K562 (cell line): ENCODE measurements at regions not wholly inside any gene's neighbourhood (a gene's known extent, or its start where the extent isn't known, plus 50 kb on each side); places are given as distances from the start of the nearest gene placed in this dataset.

Experiments
- ATAC-seq: fragments of 200-7000 bp; cut with Tn5 transposase; 3 replicates; pipeline ENCODE4 v1.9.1; 2020; ENCODE audit warnings: moderate library complexity
- BruUV-seq: library from RNA; stranded (reverse); fragments of 400-500 nt; replicated peaks from 2 replicates; lab custom pipeline; 2021; lab: Mats Ljungman, UMichigan
- CTCF ChIA-PET: fragments of 300-600 bp; formaldehyde crosslinking; extraction: SDS; loops from one replicate; lab custom pipeline; 2021; ENCODE audit warnings: low intra/inter-chr PET ratio; lab: Yijun Ruan, JAX
- POLR2A ChIA-PET: fragments of 300-600, 350-650 bp; sonication (Branson Sonifier 250); formaldehyde crosslinking; extraction: SDS; loops from one replicate; lab custom pipeline; 2021; ENCODE audit warnings: antibody characterized with exemption, inconsistent platforms; lab: Yijun Ruan, JAX
- DNase-seq, 4 experiments: peaks; one replicate each; pipeline versions ENCODE4 v3.0.0 to v3.0.0-alpha.2; 2011 to 2018; ENCODE audit warnings: low spot score in 3 of 4, mixed read lengths in 3 of 4; ENCODE audit errors: extremely low read depth in 1 of 4
- FAIRE-seq: peaks from 2 replicates; lab custom pipeline; 2011; peaks lifted over from hg19 to GRCh38; lab: Jason Lieb, UNC
- H2AFZ ChIP-seq: 2 replicates; pipeline ENCODE4 v1.6.0; 2011; ENCODE audit warnings: low read depth, low read length, control low read depth, inconsistent platforms
- H3K27ac ChIP-seq: fragments of 200-600 bp; 3 replicates; pipeline ENCODE4 v1.8.0; 2011; ENCODE audit warnings: low read depth, mild to moderate bottlenecking, control low read depth, inconsistent platforms, low read length, moderate library complexity, mixed read lengths; ENCODE audit errors: extremely low read depth
- H3K27me3 ChIP-seq, 2 experiments: fragments of 300-600 bp in 1 of 2; 2 replicates in 1 of 2; 3 replicates in 1 of 2; pipeline versions ENCODE4 v1.6.0 to v1.8.0; 2011; ENCODE audit warnings: inconsistent platforms in 2 of 2, low read length in 2 of 2, mild to moderate bottlenecking in 1 of 2, mixed read lengths in 1 of 2, moderate library complexity in 1 of 2; ENCODE audit not compliant: control insufficient read depth in 2 of 2, insufficient read depth in 2 of 2
- H3K36me3 ChIP-seq: fragments of 300-600 bp; 3 replicates; pipeline ENCODE4 v1.8.0; 2011; ENCODE audit warnings: mild to moderate bottlenecking, low read length, inconsistent platforms; ENCODE audit not compliant: control insufficient read depth, insufficient read depth
- H3K4me1 ChIP-seq, 2 experiments: fragments of 200-600 bp in 1 of 2; replicated peaks in 1 of 2; 2 replicates in 1 of 2; 3 replicates in 1 of 2; pipeline versions ENCODE4 v1.5.1 to v1.8.0; 2011; ENCODE audit warnings: inconsistent platforms in 2 of 2, low read length in 2 of 2, mild to moderate bottlenecking in 1 of 2, mixed read lengths in 1 of 2, moderate library complexity in 1 of 2; ENCODE audit not compliant: control insufficient read depth in 2 of 2, insufficient read depth in 2 of 2
- H3K4me2 ChIP-seq: 2 replicates; pipeline ENCODE4 v1.6.1; 2011; ENCODE audit warnings: low read length, control low read depth, inconsistent platforms, mixed read lengths; ENCODE audit not compliant: insufficient read depth
- H3K4me3 ChIP-seq: fragments of 200-600 bp; sonication (generic), shearing (Covaris generic); 2 replicates; pipeline ENCODE4 v1.5.1; 2016; ENCODE audit warnings: control low read depth, inconsistent platforms
- H3K79me2 ChIP-seq: fragments of 200-600 bp; 3 replicates; pipeline ENCODE4 v1.8.0; 2011; ENCODE audit warnings: low read length, inconsistent platforms; ENCODE audit not compliant: control insufficient read depth, insufficient read depth
- H3K9ac ChIP-seq, 2 experiments: 2 replicates each; pipeline versions ENCODE4 v1.6.0 to v1.6.1; 2011; ENCODE audit warnings: low read depth in 2 of 2, low read length in 2 of 2, control low read depth in 1 of 2, inconsistent platforms in 1 of 2, mild to moderate bottlenecking in 1 of 2, mixed read lengths in 1 of 2; ENCODE audit not compliant: insufficient read depth in 1 of 2
- H3K9me1 ChIP-seq: one replicate; pipeline ENCODE4 v1.6.0; 2011; ENCODE audit warnings: inconsistent platforms, mild to moderate bottlenecking, low read length, moderate library complexity; ENCODE audit not compliant: control insufficient read depth, insufficient read depth
- H3K9me3 ChIP-seq: replicated peaks from 2 replicates; pipeline ENCODE4 v1.5.1; 2011; ENCODE audit warnings: low read depth, low read length, inconsistent platforms; ENCODE audit not compliant: control insufficient read depth, insufficient read depth
- H4K20me1 ChIP-seq: replicated peaks from 2 replicates; pipeline ENCODE4 v1.6.1; 2011; ENCODE audit warnings: low read length, inconsistent platforms, mixed read lengths; ENCODE audit not compliant: control insufficient read depth, insufficient read depth
- BMI1 ChIP-seq: fragments of 150-350 bp; IDR thresholded peaks from 2 replicates; pipeline ENCODE4 v1.6.1; 2014; ENCODE audit warnings: low read length
- CUX1 ChIP-seq: fragments of 200-800 bp; sonication (Bioruptor generic); IDR thresholded peaks from 2 replicates; pipeline ENCODE4 v1.6.1; 2016; ENCODE audit warnings: missing genetic modification characterization, missing compliant biosample characterization
- MAFF ChIP-seq: IDR thresholded peaks from 2 replicates; pipeline ENCODE4 v1.6.1; 2012; ENCODE audit warnings: low read length, improper control_type of control experiment
- WGBS: fragments of 100-300 bp; shearing (Covaris generic); methylation state at CpG from one replicate; pipeline ENCODE4 v1.1.6; 2016; ENCODE audit warnings: low coverage, mixed read lengths; ENCODE audit not compliant: insufficient coverage; ENCODE audit errors: missing lambda C conversion rate; 5-methylcytosine and 5-hydroxymethylcytosine counted together
- in situ Hi-C: fragments of 300-500 bp; cut with MboI; formaldehyde crosslinking; loops from 4 replicates; pipeline ENCODE4 v1.15.0; 2018; ENCODE audit warnings: inconsistent platforms, mixed read lengths
- intact Hi-C: fragments of 100-400 bp; cut with micrococcal nuclease; formaldehyde crosslinking; loops from 2 replicates; pipeline ENCODE4 v1.14.2; 2022

DNA sequence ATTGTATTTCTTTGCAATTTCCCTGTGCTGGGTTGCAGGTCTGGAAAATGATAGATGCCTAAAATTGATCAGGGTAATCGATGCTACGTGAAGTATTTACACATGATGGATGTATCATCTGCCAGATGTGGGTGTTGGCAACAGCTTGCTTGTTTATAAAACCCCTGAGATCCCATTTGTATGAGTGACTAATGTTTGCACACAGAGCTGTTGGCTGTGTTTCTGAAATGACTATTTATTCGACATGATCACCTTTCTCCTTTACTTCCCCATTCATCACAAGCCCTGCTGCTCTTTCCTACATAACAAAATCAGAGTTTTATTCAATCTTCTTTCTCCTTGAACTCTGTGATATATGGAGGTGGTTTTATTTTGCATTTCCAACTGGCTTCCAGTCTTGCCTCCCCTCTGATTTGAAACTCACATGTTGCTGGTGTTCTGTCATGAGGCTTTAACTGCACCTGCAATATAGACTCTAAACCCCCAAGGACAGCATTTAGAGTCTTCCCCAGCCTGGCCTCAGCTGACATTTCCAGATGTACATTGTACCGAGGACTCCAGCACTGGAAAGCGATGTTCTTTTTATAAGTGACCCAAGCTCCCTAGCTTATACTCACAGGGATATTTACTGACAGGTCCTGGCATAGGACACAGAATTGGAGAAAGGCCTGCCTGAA is 50.7 kb upstream of the SHB start:
- Histone ChIP-seq H3K27ac (no peak overlapping the region), H3K9ac (no peak overlapping the region), H4K20me1 (no peaks in the 10 kb centered on the region; the same call in 1 of the 2 replicates), H3K27me3 (peaks cover 16 to 38% of the 10 kb centered on the region in 2 experiments; a peak in 4 of 5 replicates), H2AFZ (no peak overlapping the region), H3K4me2 (no peak overlapping the region), H3K79me2 (no peaks in the 10 kb centered on the region), H3K4me3 (no peak overlapping the region), H3K9me1 (no peaks in the 10 kb centered on the region), H3K9me3 (no peaks in the 10 kb centered on the region), H3K36me3 (no peaks in the 10 kb centered on the region), H3K4me1 (0 out of 5 replicates have a peak, but pooled peaks cover 0 to 4% of the 10 kb centered on the region in 2 experiments)
- in situ Hi-C loops (no loop called here), intact Hi-C loops (loop anchor here (5.0 kb wide), 1 partner anchor 38 kb away; no protein-coding TSS in a partner anchor)
- ChIA-PET POLR2A (no interaction called here), CTCF (interaction anchor here (0.6 kb wide), 1 partner anchor 127 kb away, joined by 3 read pairs; no protein-coding TSS in a partner anchor)
- FAIRE-seq (peak; percentile 37), DNase-seq (no peak), ATAC-seq (no peak)
- 1% methylated on average over 5 of the region's 5 CpGs for WGBS
- TF ChIP-seq BMI1 (no peak), MAFF (no peak), CUX1 (CRISPR knock-in tag) (0 out of 2 replicates have a peak, but pooled peaks have one; percentile 41)
- no TSS peak for BruUV-seq
